ENCODE measurements at regions not wholly inside any gene's neighbourhood (a gene's known extent, or its start where the extent isn't known, plus 50 kb on each side); places are given as distances from the start of the nearest gene placed in this dataset.
A peak's percentile ranks its signal among the peaks of the same experiment; 100 is the strongest.
"Not testable (repeated sequence)": the region's sequence is repeated elsewhere in the genome, so short reads cannot be mapped to it uniquely, and the experiment has no call there.

DNA sequence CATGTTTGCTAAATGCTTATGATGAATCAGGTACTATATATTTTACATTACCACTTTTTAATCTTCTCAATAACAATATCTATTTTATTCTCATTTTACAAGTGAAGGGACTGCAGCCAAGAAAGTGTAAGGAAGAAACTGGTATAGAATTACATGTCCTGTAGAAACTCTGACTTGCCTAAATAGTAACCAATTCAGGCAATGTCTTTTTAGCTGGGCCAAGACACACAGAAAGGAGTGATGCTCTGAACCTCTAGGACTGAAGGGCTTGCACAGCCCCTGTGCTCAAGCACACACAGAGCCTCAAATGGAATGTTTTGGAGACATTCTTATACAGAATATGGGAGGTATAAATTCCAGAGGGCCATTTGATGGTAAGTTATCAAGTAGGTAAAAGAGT, 286.4 kb upstream of the TNC start:
- no peak for DNase-seq

DNA sequence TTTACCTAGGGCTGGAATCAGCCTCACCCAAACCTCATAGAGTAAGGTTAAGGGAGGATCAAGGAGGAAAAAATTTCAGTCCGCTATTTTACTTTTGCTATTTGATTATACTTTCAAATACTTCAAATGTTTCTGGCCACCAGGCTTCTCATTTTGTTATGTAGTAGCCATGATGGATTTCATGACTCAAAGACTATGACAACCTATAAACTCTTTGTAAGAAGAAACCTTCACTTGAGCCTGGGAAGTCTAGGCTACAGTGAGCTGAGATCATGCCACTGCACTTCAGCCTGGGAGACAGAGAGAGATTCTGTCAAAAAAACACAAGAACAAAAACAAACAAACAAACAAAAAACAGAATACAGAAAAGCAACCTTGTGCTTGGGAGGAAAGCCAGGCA, 293.6 kb upstream of the TNC start:
- no peak for DNase-seq

DNA sequence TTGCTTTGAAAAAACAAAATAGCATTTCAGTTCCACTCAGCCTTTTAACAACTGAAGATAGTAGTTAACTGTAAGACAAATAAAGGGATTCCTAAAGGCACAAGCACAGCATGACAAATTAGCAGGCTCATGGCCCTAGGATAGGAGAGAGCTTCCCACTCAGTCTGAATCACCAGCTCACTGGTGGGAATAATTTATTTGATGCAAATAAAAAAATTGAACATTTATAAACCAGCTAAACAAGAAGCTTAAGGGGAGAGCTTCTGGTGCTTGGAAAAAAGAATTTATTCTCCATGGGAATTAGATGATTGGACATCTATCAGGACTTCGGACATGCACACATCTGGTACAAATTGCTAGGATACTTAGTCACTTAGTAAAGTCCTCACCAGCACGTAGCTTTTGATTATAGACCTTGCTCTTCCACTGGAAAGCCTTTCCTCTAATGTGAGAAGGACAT, 294.1 kb upstream of the TNC start:
- no peak for DNase-seq

DNA sequence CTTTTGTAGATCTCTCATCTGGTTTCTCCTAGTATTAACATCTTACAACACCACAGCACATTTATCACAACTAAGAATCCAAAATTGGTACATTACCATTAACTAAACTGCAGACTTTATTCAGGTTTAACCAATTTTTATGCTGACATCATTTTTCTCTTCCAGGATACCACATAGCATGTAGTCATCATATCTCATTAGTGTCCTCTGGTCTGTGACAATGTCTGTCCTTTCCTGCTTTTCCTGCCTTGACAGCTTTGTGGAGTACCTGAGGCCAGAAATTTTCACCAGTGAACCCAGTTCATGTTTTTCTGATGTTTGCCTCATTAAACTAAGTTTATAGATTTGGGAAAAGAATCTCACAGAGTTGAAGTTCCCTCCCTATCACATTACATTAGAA, 294.7 kb upstream of the TNC start:
- no peak for DNase-seq

DNA sequence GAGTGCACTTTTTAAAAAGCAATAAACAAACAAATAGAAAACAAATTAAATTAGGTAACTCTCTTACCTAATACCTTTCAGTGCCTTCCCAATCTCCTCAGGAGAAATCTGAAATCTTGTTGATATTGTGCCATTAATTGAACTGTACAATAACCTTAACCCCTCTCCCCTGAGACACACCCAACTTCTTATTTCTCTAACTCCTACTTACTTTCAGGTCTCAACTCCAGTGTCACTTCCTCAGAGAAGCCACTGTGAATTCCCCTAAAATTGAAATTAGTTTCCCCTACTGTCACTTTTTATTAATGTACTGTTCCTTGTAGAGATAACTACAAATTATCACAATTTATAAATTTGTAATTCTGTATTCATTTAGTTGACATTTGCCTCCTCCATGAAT, 295.3 kb upstream of the TNC start:
- no peak for DNase-seq

DNA sequence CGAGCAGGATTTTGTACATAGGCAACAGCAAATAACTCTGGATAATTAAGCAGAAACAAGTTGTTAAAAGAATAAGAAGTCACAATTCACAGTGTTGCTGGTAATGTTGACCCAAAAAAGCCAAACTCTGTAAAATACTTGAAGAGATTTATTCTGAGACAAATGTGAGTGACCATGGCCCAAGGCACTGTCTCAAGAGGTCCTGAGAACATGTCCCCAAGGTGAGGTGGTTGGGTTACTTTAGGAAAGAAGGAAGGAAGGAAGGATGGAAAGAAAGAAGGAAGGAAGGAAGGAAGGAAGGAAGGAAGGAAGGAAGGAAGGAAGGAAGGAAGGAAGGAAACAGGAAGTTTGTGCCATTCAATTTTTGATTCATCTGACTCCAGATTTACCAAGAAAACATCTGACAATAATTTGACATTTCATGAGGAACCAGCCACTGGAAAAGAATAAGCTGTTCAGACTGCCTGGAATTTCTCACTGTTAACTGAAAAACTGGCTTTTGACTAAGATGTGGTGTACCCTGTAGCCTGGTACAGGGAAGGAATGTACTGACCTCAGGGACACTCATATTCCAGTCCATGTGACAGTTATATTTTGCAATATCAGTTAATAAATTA, 295.9 kb upstream of the TNC start:
- DNase-seq, result no peak

DNA sequence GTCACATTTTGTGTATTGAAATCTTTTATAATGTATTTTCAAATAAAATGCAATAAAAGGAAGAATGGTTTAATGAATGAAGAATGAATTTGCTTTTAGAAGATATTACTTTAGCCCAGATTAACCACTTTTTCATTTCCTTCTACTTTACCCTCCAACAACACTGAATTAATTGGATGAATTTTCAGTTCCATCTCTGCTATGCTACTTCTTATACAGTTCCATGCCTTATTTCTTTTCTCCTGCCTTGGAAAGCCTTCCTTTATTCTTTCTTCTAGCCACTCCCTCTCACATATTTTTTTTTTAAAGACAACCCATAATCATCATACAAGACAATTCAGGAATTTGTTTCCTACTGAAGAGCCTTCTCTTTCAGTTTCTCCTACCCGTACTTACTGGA, 296.6 kb upstream of the TNC start:
- DNase-seq, result no peak

DNA sequence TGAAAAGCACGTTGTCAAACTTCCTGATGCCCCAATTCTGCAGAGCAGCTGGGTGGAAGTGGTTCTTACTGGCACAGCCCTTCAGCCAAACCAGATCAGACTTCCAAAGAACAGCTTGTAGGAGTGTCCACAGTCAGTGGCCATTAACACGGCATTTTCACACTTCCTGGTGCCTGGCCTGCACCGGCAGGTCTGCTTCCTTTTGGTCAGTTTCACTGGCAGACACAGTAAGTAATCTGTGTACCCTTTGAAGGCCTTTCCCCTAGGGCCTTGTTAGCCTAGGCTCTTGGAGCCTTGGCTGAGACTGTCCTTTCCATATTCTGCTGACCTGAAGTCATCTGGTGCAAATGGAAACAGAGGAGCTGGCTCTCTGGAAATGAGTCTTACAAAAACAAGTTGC, 297.5 kb upstream of the TNC start:
- no peak for DNase-seq

DNA sequence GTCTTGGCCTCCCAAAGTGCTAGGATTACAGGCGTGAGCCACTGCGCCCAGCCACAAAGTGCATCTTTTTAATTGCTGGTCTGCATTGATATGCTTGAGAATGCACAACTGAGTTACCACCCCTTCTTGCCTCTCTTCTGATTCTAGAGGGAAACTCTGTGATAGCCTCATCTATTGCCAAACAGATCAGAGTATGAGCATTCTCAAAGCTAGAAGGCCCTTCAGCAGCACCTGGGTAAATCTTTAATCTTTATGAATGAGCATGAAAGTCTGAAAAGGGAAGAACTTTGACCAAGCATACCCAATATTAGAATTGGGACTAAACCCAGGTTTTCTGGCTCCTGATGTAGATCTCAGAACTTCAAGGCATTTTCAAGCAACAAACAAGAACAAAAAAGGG, 298.3 kb upstream of the TNC start:
- no peak for DNase-seq

DNA sequence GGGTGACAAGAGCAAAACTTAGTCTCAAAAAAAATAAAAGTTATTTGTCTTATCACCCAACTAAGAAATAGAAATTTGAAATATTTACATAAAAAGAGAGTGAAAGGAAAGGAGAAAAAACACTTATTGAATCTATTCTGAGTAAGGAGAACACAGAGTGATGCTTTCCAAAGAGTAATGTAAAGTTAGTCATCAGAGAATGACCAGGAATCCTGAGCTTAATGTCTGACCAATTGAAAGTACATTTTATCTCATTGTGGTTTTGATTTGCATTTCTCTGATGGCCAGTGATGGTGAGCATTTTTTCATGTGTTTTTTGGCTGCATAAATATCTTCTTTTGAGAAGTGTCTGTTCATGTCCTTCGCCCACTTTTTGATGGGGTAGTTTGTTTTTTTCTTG, 300.2 kb upstream of the TNC start:
- not testable (repeated sequence) for DNase-seq

DNA sequence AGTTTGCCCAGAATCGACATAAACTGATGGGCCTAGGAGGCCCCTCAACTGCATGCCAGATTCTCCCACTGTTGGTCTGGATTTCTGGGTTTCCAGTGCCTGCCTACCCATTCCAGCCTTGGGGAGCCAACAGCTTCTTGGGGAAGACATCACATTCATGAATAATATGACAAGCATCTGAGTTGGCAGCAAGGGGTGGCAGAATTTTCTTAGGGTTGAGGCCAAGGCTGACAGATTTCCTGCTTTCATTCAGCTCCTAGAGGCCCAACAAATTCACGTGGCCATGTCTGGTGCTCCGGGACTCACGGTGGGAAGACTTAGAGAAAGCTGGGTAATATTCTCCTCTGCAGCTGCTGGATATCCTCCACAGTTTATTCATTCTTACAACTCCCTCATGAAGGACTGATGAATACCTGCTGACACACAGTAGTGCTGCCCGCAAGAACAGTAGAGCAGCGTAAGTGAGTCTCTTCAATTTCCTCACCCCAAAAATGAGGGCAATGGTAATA, 305.0 kb upstream of the TNC start:
- no peak for DNase-seq

DNA sequence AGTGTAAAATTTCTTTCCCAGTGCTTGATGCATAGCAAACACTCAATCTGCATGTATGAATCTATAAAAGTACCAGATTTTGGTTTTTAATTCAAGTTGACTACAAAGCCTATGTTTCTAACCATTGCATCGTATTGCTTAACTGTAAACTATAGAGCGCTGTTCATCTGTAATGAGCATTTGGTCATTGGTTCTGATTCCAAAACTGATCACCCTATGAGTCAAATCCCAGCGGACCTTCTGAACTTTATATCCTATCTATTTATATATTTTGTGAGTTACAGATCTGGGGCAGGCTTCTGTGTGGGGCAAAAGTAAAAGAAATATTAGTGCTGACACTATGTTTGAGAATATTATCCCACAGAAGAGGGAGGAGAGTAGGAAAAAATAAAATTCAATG, 305.7 kb upstream of the TNC start:
- no peak for DNase-seq

DNA sequence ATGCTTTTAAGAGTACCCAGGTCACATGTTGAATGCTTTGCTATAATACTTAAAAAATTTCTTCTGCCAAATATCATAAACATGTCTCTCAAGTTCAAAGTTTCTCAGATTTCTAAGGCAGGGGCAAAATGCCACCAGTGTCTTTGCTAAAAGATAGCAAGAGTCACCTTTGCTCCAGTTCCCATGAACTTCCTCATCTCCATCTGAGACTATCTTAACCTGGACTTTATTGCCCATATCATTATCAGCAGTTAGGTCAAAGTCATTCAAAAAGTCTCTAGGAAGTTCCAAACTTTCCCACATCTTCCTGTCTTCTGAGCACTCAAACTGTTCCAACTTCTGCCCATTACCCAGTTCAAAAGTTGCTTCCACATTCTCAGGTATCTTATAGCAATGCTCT, 307.6 kb upstream of the TNC start:
- DNase-seq, result no peak

DNA sequence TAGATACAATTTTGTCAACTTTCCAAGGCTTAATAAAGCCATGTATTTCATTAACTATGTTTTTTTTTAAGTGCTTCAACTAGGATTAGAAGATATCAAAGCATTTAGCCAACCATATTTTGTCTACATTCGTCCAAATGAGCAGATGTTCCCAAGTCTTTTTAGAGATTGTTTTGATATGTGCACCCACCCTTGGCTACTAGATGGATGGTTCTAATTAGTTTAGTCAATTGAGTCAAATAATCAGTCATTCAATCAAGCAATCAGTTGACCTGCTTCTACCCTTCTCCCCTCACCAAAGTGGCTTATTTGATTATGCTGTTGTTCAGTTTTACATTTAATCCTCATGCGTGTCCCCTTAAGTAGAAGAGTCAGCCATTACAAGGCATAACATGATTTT, 319.5 kb upstream of the TNC start:
- DNase-seq, result no peak

DNA sequence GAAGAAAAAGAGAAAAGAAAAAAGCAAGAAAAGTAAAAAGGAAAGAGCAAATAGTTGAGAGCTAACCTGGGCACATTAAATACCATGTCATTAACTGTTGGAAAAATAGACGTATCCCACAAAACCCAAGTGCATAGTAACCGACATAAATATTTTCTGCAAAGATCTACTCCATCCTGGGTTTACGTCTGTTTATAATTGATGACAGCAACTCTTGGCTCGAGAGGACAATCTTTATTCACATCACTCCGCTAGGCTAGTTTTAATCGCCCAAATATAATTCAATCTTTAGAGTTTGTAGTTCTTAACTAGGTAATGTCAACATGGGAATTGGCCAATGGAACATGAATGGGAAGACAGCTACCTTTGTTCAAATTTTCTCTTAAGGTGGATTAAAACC, 321.7 kb upstream of the TNC start:
- DNase-seq, result no peak

DNA sequence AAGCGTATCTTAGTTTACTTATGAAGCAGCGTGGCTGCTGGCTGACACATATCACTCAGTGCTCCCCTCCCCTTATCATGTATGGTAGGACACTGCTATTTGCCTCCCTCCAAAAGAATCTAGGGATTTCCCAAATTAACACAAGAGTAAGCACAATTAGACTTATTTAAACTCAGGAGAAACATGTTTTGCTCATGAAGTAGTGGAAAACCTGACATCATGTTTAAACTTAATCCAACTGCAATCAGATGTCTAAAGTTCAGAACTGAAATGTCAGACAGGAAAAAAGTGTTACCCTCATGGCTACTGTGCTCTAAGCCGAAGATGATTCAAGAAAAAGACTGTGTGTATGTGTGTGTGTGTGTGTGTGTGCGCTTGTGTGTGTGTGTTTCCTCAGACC, 324.1 kb upstream of the TNC start:
- DNase-seq, result no peak

DNA sequence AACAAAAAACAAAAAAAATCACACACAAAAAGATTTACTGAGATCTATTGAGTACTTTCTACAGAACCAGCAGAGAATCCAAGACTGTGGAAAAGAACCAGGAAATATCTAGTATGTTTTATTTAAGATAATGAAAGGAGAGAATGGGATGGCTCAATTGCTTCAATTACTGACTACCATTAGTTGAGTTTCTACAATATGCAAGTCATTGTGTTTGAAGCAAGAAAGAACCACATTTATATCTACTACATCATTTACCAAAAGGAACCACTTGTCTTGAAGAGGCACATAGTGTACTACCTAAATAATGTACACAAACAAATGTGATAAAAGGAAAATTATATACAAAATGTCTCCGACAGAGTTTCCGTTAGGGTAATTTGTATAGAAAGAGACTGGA, 325.9 kb upstream of the TNC start:
- DNase-seq, result no peak

DNA sequence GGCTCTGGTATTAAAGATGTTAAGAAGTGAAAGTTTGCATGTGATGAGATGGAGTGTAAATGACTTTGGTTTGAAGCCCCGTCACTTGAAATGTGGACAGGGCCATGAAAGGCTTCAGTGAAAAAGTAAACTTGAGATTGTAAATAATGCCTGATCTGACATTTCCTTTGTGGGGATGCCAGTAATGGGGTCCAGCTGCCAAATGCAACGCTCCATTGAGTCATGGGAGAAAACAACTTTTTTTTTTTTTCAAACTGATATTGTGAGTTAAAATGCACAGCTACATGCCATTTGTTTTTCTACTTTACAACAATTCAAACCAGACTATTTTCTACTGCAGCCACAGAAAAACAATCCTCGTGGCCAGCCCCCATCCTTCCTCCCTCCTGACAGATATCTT, 327.0 kb upstream of the TNC start:
- DNase-seq, result no peak

DNA sequence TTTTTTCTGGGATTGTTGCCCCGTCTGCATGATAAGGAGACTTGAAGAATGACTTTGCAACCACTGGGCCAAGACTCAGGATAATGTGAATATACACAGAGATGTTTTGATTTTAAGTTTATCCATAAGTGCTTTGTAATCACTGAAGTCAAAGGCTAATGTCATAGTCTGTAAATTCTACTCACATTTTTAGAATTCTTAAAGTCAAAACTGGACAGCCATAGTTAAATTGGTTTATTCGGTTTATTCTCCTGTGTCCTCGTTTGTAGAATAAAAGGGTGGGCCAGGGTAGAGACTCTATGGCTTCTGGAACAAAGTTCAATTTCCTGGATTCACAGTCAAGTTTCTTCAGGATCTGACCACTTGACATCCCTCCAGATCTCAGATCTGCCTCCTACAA, 327.7 kb upstream of the TNC start:
- no peak for DNase-seq

DNA sequence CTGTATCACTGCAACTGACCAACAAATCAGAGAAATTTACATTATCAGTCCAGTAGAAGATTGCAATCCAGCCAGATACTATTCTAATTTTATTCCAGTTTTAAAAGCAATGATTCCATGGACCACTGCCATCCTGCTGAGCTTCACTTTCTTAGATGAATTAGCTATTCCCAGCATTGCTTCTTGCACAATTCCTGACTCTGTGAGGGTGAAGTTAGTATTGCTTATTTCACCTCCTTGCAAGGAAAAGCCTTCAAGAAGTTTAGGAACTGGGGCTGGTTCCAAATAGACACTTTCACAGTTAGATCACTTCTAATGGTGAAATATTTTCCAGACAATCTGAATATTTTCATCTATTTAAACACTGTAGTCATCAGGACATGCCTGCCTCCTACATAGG, 338.6 kb upstream of the TNC start:
- DNase-seq, result no peak

DNA sequence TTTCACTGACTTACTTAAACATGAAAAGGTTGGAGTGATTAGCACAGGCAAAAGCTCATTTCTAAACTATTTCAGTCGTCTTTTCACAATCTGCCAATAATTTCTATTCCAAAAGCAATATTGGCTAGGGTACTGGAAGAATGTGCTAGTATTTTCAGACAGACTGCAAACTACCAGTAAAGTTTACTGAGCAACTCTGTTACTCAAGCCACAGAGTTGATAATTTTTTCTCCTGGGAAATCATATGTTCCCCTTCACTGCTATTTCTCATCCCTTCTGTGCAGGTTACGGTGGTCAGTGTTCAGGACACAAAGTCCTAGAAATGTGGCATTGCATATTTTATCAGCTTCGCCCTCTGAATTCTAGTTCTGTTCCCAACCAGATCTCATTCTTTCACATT, 343.3 kb upstream of the TNC start:
- no peak for DNase-seq

DNA sequence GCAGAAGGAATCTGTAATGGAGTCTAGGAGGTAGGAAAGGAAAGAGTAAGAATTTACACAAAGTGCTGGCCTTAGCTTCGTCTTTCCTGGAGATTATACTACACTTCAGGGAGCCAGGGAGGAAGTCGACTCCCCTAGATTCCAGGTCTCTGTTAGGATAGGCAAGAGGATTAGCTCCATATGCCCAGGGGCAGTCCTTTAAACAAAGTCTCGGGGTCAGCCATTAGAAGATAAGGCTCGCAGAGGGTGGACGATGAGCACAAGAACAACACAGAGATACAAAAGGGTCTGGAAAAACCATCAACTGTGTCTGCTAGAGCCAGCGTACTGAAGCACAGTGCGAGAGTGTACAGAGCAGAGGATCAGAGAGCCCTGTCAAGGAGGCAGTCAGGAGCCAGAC, 344.7 kb upstream of the TNC start:
- no peak for DNase-seq

DNA sequence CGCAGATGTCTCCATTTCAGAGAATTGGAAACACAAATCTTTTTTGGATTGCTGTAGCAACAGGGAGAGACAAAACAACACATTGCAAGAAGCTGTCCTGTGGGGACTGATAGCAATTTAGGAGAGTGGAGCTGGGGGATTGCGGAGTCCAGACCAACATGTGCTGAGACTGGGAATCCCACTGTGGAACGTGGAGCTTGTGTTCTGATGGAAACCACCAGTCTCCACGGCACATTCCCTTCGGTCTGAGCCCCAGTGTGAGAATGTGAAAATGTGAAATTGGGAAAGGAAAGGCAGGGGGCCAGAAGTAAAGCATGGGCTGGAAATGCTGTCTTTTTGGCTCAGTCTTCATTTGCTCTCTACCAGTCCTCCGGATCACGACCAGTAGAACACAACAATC, 348.8 kb upstream of the TNC start:
- DNase-seq, result peak; percentile 60

DNA sequence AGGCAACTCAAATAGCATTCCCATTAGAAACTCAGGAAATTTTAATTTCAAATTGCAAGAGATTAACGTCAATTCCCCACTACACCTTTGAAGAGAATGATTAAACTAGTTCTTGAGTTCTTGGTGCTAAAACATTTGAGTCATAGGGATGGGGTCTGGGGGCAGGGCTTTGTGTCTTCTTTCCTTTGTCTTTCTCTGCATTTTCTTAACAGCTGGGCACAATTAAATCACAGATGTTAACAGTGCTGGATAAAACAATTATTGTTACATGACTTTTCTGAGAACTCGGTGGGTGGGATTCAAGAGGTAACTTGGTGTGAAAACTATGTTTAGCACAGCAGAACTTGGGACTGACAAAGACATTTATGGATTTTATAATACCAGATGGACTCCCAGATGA, 351.9 kb upstream of the TNC start:
- no peak for DNase-seq

DNA sequence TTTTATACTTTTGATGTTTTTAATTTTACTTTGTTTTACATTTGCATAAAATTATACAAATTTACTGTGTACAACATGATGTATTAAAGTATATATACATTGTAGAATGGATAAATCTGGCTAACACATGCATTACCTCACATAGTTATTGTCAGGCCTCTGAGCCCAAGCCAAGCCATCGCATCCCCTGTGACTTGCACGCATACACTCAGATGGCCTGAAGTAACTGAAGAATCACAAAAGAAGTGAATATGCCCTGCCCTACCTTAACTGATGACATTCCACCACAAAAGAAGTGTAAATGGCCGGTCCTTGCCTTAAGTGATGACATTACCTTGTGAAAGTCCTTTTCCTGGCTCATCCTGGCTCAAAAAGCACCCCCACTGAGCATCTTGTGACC, 355.1 kb upstream of the TNC start:
- not testable (repeated sequence) for DNase-seq

DNA sequence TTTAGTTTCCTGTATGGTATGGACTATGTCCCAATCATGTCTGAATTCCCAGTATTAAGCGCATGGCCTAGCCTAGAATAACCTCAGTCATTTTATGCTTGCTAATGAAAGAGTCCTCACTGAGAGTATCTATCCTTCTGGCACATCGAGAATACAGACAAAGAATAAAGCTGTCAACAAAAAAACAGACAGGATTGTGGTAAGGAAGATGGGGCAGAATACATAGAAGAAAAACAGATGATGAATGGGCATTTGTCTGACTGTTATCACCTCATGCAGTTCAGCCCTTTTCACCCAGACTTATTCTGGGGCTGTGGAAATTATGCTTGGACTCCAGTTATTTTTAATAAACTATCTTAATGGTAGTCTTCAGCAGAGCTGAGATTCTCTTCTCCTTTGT, 363.8 kb upstream of the TNC start:
- DNase-seq, result no peak

Measured in right forelimb (tissue), 1 donor.